Duodenal mucosa (tissue), 2 donors: ENCODE measurements at regions not wholly inside any gene's neighbourhood (a gene's known extent, or its start where the extent isn't known, plus 50 kb on each side); places are given as distances from the start of the nearest gene placed in this dataset.

Experiments
- H3K27ac ChIP-seq: one replicate; pipeline ENCODE4 v1.7.0; 2013; ENCODE audit warnings: low read depth, low read length
- H3K27me3 ChIP-seq, 2 donors: one replicate each; pipeline ENCODE4 v1.7.0; 2013; ENCODE audit warnings: low read length in 2 of 2, control low read depth in 1 of 2; ENCODE audit not compliant: insufficient read depth in 2 of 2, control insufficient read depth in 1 of 2
- H3K36me3 ChIP-seq, 2 donors: one replicate each; pipeline ENCODE4 v1.7.0; 2013; ENCODE audit warnings: low read length in 2 of 2, control low read depth in 1 of 2; ENCODE audit not compliant: insufficient read depth in 2 of 2, control insufficient read depth in 1 of 2
- H3K4me1 ChIP-seq, 2 donors: one replicate each; pipeline ENCODE4 v1.7.0; 2013; ENCODE audit warnings: low read length in 2 of 2, control low read depth in 1 of 2; ENCODE audit not compliant: insufficient read depth in 2 of 2, control insufficient read depth in 1 of 2
- H3K4me3 ChIP-seq, 2 donors: one replicate each; pipeline ENCODE4 v1.7.0; 2013; ENCODE audit warnings: low read length in 2 of 2, low read depth in 1 of 2
- H3K9ac ChIP-seq, 2 donors: one replicate each; pipeline ENCODE4 v1.7.0; 2013; ENCODE audit warnings: low read length in 2 of 2, low read depth in 1 of 2
- H3K9me3 ChIP-seq, 2 donors: one replicate each; pipeline ENCODE4 v1.7.0; 2013; ENCODE audit warnings: low read length in 2 of 2, control low read depth in 1 of 2; ENCODE audit not compliant: control insufficient read depth in 1 of 2

DNA sequence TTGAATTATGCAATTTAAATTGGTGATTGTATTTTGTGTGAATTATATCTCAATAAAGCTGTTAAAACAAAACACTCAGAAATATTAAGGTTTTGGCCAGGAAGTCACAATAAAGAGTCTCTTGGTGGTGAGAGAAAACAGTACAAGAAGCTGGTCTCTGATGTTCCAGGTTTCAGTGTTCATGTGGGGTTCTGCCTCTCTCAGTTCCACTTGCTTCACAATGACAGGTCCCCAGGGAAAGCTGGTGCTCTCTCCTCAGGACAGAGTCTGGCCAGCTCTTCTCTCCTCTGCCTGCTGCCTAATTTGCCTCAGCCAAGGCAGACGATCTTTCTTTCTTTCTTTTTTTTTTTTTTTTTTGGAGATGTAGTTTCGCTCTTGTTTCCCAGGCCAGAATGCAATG is 342.9 kb upstream of the PLXNA2 start:
- Histone ChIP-seq H3K4me3 (no peak overlapping the region), H3K4me1 (no peaks in the 10 kb centered on the region), H3K27ac (no peak overlapping the region), H3K9ac (no peak overlapping the region), H3K9me3 (no peaks in the 10 kb centered on the region), H3K36me3 (no peaks in the 10 kb centered on the region), H3K27me3 (peaks cover 0 to 2% of the 10 kb centered on the region in 2 donors)

DNA sequence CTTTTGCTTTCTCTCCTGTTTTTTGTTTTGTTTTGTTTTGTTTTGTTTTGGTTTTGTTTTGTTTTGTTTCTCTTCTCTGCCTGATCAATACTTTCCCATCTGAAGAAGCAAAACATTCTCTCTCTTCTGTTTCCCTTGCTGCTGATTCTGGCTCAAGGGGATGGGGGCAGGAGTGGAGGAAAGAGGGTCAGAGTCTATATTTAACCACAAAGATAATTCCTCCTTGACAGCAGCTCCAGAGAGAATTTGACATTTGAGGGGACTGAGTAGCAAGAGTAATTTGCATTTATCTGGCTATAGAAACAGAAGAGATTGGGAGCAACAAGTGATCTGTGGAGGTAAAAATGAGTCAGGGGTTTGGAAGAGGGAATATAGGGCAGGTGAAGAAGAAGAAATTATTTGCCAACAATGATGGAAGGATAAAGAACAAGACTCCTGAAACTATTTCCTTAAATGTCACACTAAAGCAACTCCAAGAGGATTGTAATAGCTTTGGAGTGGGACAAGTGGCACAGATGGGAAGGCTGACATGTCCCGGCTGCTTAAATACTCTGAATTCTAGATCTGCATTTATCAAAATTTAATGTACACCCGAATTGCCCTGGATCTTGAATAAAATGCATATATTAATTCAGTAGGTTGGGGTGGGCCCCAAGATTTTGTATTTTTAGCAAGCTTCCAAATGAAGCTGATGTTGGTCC is 349.3 kb upstream of the PLXNA2 start:
- no peak overlapping the region for H3K27ac ChIP-seq
- H3K4me1 ChIP-seq, result no peaks in the 10 kb centered on the region
- no peak overlapping the region for H3K4me3 ChIP-seq

DNA sequence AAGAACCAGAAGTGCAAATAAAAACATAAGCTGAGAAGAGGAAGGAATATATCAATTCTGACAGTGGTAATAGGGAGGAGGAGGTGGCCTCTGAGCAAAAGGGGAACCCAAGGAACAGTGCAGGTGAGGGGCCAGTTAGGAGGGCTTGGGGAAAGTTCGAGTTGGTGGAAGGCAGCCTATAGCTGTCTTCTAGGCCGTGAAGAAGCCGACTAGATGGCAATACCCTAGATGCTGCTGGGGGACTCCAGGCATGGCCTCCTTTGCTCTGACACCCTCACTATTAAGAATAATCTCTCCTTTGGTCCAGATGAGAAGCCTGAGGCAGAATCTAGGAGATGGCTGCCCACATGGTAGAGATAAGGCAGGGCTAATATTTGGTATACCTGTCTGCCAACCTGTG is 351.1 kb upstream of the PLXNA2 start:
- Histone ChIP-seq H3K4me1 (no peaks in the 10 kb centered on the region), H3K9me3 (no peaks in the 10 kb centered on the region), H3K9ac (no peak overlapping the region), H3K4me3 (no peak overlapping the region), H3K27ac (no peak overlapping the region), H3K27me3 (no peaks in the 10 kb centered on the region), H3K36me3 (no peaks in the 10 kb centered on the region)

More for the DNA sequence above, 349.3 kb upstream of the PLXNA2 start:
- no peaks in the 10 kb centered on the region for H3K9me3 ChIP-seq
- H3K27me3 ChIP-seq, result no peaks in the 10 kb centered on the region
- no peak overlapping the region for H3K9ac ChIP-seq
- H3K36me3 ChIP-seq, result no peaks in the 10 kb centered on the region

DNA sequence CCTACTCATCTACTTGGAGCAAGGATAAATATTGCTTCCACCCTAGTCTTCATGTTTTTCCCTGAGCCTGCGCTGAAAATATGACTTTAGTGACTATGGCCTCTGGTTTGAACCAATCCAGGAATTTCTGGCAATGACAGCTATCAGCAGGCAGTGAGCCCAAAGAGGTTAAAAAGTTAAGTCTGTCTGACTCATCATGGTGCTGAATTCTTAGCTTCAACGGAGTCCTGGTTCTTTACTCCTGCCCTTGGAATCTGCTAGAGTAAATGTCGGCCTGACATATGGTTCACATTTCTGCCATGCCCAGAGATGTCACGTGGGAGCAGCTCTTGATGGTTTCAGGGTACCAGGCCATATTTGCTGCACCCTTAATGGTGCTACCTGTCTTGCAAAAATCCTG is 351.6 kb upstream of the PLXNA2 start:
- no peak overlapping the region for H3K9ac ChIP-seq
- no peaks in the 10 kb centered on the region for H3K27me3 ChIP-seq
- no peak overlapping the region for H3K27ac ChIP-seq
- no peaks in the 10 kb centered on the region for H3K4me1 ChIP-seq
- H3K9me3 ChIP-seq, result no peaks in the 10 kb centered on the region
- H3K36me3 ChIP-seq, result no peaks in the 10 kb centered on the region
- no peak overlapping the region for H3K4me3 ChIP-seq

DNA sequence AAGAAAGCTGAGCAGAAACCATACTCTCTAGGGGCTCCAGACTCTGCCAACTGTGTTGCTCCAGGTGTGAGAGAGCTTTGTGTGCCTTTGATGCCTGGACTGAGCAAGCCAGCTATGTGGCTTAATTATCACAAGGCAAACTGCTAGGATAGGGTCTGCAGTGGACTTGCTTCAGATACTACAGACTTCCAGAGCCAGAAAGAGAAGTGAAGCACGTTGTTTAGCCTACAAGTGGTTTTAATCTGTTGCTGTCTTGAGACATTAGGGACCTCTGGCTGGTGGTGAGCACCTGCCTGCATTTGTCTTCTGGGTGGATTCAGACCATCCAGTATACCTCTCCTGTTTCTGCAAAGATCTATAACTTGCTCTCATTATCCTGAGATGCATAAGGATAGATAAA is 353.4 kb upstream of the PLXNA2 start:
- Histone ChIP-seq H3K9ac (no peak overlapping the region), H3K36me3 (no peaks in the 10 kb centered on the region), H3K9me3 (no peaks in the 10 kb centered on the region), H3K27ac (no peak overlapping the region), H3K4me1 (no peaks in the 10 kb centered on the region), H3K27me3 (no peaks in the 10 kb centered on the region), H3K4me3 (no peak overlapping the region)

DNA sequence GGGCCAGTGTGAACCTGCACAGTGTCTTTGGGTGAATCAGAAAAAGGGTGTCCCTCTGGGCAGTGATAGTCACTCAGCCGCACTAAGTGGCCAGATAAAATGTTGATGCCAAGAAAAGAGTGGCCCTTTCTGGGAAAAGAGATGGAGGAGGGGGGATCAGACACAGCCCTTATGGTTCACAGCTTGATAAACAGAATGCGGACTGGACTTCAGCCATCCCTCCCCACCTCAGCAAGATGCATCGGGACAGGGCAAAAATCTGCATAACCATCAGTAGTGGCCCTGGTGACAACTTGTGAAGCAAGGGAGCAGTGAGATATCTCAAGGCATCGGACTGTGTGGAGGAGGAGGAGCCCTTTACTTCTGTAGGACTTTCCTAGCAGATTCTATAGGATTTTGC is 353.8 kb upstream of the PLXNA2 start:
- Histone ChIP-seq H3K4me3 (no peak overlapping the region), H3K4me1 (no peaks in the 10 kb centered on the region), H3K36me3 (no peaks in the 10 kb centered on the region), H3K9me3 (no peaks in the 10 kb centered on the region), H3K9ac (no peak overlapping the region), H3K27ac (no peak overlapping the region), H3K27me3 (no peaks in the 10 kb centered on the region)

DNA sequence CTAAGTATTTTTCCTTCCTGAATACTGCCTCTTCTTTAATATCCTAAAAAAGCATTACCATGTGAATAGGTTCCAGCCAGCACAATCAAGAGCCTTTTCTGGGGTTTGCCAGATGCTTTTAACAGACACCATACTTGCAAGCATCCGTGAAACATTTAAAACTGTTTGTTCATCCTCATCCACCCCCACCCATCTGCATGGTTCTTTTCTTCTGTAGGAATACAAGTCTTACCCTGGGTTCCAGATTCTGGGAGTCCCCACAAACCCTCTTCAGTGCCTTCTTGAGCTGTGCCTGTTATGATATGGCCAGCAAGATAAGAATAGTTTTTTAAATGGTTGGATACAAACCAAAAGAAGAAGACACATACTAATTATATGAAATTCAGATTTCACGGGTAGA is 354.9 kb upstream of the PLXNA2 start:
- Histone ChIP-seq H3K27ac (no peak overlapping the region), H3K4me3 (no peak overlapping the region), H3K36me3 (no peaks in the 10 kb centered on the region), H3K4me1 (no peaks in the 10 kb centered on the region), H3K27me3 (no peaks in the 10 kb centered on the region), H3K9ac (no peak overlapping the region), H3K9me3 (no peaks in the 10 kb centered on the region)

DNA sequence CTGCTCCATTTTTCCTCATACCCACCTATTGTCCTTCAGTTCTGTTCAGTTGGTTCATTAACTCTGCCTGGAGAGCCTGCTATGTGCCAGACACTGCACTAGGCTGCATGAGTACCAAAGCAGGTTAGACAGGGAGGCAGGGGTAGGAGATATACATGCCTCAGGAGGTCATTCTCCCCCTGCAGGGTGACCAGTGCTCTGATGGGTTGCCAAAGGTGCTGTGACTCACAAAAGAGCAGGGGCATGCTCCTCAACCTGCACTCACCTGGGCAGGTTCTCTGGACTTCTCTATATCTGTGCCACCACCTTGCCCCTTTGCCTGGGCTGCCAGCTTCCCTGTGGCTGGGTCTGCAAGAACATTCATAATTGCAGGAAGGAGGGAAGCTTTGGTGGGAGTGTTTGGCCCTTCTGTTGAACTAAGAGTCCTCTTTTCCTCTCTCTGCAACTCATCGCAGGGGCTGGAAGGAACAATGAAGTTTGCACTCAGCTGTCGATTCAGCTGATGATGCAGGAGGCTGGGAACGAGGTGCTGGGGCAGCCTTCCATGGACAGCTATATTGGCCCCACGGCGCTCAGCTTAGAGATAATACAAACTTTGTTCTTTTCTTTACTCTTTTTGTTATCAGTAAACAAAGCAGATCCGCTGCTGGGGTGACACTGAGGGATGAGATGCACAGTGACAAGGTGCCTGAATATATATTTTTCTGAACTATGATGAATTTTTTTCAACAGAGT is 356.4 kb upstream of the PLXNA2 start:
- Histone ChIP-seq H3K36me3 (no peaks in the 10 kb centered on the region), H3K9me3 (no peaks in the 10 kb centered on the region), H3K4me3 (no peak overlapping the region), H3K9ac (no peak overlapping the region), H3K27me3 (no peaks in the 10 kb centered on the region), H3K27ac (no peak overlapping the region), H3K4me1 (no peaks in the 10 kb centered on the region)

DNA sequence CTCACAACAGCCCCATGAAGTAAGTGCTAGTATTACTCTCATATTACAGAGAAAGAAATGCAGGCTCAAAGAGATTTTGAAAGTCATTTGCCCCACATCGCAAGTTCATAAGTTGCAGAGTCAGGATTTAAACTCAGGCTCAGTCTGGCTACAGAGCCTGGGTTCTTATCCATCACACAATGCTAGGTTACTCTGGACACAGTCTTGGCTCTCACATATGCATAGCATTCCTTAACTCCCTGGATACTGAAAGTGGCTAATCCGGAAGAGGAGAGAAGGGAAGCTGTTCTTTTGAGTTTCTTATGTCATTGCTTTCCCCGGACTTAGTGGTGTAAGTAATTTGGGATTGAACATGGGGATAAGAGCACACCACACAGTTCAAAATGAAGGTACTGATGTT is 357.4 kb upstream of the PLXNA2 start:
- no peaks in the 10 kb centered on the region for H3K36me3 ChIP-seq
- no peaks in the 10 kb centered on the region for H3K9me3 ChIP-seq
- no peaks in the 10 kb centered on the region for H3K27me3 ChIP-seq
- no peak overlapping the region for H3K4me3 ChIP-seq
- H3K9ac ChIP-seq, result no peak overlapping the region
- no peak overlapping the region for H3K27ac ChIP-seq
- H3K4me1 ChIP-seq, result no peaks in the 10 kb centered on the region

DNA sequence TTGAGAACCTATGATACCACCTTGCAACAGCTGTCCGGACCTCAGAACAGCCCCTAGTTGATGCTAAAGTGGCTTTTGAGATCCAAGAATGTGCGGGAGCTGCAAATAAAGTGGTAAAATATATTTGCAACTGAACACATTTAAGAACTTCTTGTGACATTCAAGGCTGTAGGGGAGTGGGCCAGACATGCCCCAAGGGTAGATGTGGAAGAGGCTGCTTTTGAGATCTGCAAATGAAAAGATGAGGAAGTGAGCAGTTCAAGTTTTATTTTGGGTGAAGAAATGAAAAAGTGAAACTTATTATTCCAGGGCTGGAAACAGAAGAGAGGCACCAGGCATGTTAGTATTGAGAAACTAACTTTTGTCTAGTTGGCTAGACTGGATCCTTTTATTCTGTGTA is 359.5 kb upstream of the PLXNA2 start:
- Histone ChIP-seq H3K9ac (no peak overlapping the region), H3K4me3 (no peak overlapping the region), H3K9me3 (no peaks in the 10 kb centered on the region), H3K36me3 (no peaks in the 10 kb centered on the region), H3K4me1 (no peaks in the 10 kb centered on the region), H3K27me3 (no peaks in the 10 kb centered on the region), H3K27ac (no peak overlapping the region)
